ENCODE measurements at regions not wholly inside any gene's neighbourhood (a gene's known extent, or its start where the extent isn't known, plus 50 kb on each side); places are given as distances from the start of the nearest gene placed in this dataset.

- H3K79me1 ChIP-seq (ENCODE audit: insufficient read depth, low read depth, low read length, poor library complexity, severe bottlenecking), result no peaks in the 10 kb centered on the region
- no peak for DNase-seq
- Mint-ChIP-seq H3K4me1 (peaks cover 4 to 7% of the 10 kb centered on the region in 2 experiments; a peak in 3 of 4 replicates), H3K27ac (no peak overlapping the region), H3K36me3 (ENCODE audit: insufficient read depth in 1 of 3, low read depth in 3 of 3) (no peaks in the 10 kb centered on the region), H3K27me3 (ENCODE audit: low read depth) (no peaks in the 10 kb centered on the region), H3K4me3 (no peak overlapping the region), H3K9me3 (no peaks in the 10 kb centered on the region)
- no peak overlapping the region for H2BK20ac ChIP-seq (ENCODE audit: low read depth, low read length, poor library complexity, severe bottlenecking)
- no peak overlapping the region for H3K23ac ChIP-seq (ENCODE audit: insufficient read length, low read depth, low read length)
- H2BK120ac ChIP-seq (ENCODE audit: low read depth, low read length, poor library complexity, severe bottlenecking), result no peak overlapping the region
- no peak overlapping the region for H2BK5ac ChIP-seq (ENCODE audit: insufficient read length, low read length)
- no peaks in the 10 kb centered on the region for H3K27me3 ChIP-seq (ENCODE audit: insufficient read depth, low read length)
- H3K14ac ChIP-seq (ENCODE audit: insufficient read depth, low read length), result no peak overlapping the region
- no peaks in the 10 kb centered on the region for H4K20me1 ChIP-seq (ENCODE audit: control insufficient read depth, insufficient read depth, insufficient read length)
- H3K4me1 ChIP-seq (ENCODE audit: insufficient read depth, low read length), result no peaks in the 10 kb centered on the region
- H3K23me2 ChIP-seq (ENCODE audit: insufficient read length, low read depth, low read length, poor library complexity, severe bottlenecking), result no peaks in the 10 kb centered on the region
- H3T11ph ChIP-seq (ENCODE audit: low read length), result no peak overlapping the region
- H3K4me2 ChIP-seq (ENCODE audit: insufficient read depth, insufficient read length, low read length), result no peak overlapping the region
- no CpG with 5 or more reads among the region's 2 CpGs for WGBS (ENCODE audit: extremely low coverage, insufficient read length, low lambda C conversion rate)
- no peak overlapping the region for H3K9ac ChIP-seq (ENCODE audit: extremely low read depth, insufficient read length, low read length)
- H3K18ac ChIP-seq (ENCODE audit: insufficient read length, low read depth, low read length), result no peak overlapping the region
- H3K4ac ChIP-seq (ENCODE audit: low read depth, low read length), result no peak overlapping the region
- H2AFZ ChIP-seq (ENCODE audit: low read length), result no peak overlapping the region
- H3K9me3 ChIP-seq (ENCODE audit: control insufficient read depth, low read depth, low read length), result no peaks in the 10 kb centered on the region
- H2BK12ac ChIP-seq (ENCODE audit: insufficient read length, low read depth, low read length), result no peak overlapping the region
- no peak overlapping the region for H4K8ac ChIP-seq (replicated peaks; ENCODE audit: insufficient read length, low read depth, low read length)
- H3K79me2 ChIP-seq (ENCODE audit: insufficient read depth, low read length), result no peaks in the 10 kb centered on the region
- H2AK5ac ChIP-seq (ENCODE audit: insufficient read length, low read length), result no peak overlapping the region
- H3K27ac ChIP-seq (ENCODE audit: insufficient read length, low read depth, low read length), result no peak overlapping the region
- H4K5ac ChIP-seq (ENCODE audit: insufficient read length, low read depth, low read length), result no peak overlapping the region
- TF ChIP-seq CTCF (conservative IDR thresholded peaks at IDR 0.05), result no peak
- H4K91ac ChIP-seq (ENCODE audit: insufficient read length, low read depth, low read length), result no peak overlapping the region
- no peak overlapping the region for H3K56ac ChIP-seq (ENCODE audit: insufficient read length, low read depth, low read length)
- H2BK15ac ChIP-seq (ENCODE audit: low read depth, low read length), result no peak overlapping the region
These were observed 252.9 kb upstream of the DCC start for GRCh38 chr18:52087140-52087539.
